Lower leg skin (tissue), 4 donors: ENCODE measurements at regions not wholly inside any gene's neighbourhood (a gene's known extent, or its start where the extent isn't known, plus 50 kb on each side); places are given as distances from the start of the nearest gene placed in this dataset.
"Not testable (repeated sequence)": the region's sequence is repeated elsewhere in the genome, so short reads cannot be mapped to it uniquely, and the experiment has no call there.

Source experiments
- DNase-seq, 2 donors: peaks; one replicate each; pipeline ENCODE4 v3.0.0-alpha.2; 2019; ENCODE audit warnings: low spot score in 2 of 2
- H3K4me3 ChIP-seq: fragments of 200-600 bp; sonication (generic); 2 replicates; pipeline ENCODE4 v1.5.1; 2017; ENCODE audit warnings: mild to moderate bottlenecking, low read depth; ENCODE audit not compliant: poor library complexity, severe bottlenecking
- CTCF ChIP-seq, 3 donors: fragments of 450-650 bp; IDR thresholded peaks; one replicate each; pipeline ENCODE4 v1.5.1; 2016; ENCODE audit warnings: antibody characterized with exemption in 3 of 3, mild to moderate bottlenecking in 3 of 3, moderate library complexity in 2 of 3
- POLR2A ChIP-seq, 2 donors: fragments of 450-650 bp; IDR thresholded peaks; one replicate each; pipeline ENCODE4 v1.6.1; 2016 to 2017; ENCODE audit warnings: antibody characterized with exemption in 2 of 2, mild to moderate bottlenecking in 1 of 2, moderate library complexity in 1 of 2
- WGBS, 2 donors: methylation state at CpG; one replicate each; pipeline ENCODE4 v1.1.5; 2018; 5-methylcytosine and 5-hydroxymethylcytosine counted together
- intact Hi-C: fragments of 100-400 bp; cut with DNase I; formaldehyde crosslinking; loops from one replicate; pipeline ENCODE4 v1.15.0; 2023; ENCODE audit warnings: low total_unique reads

GRCh38 chr15:98547741-98548138 is 100.6 kb upstream of the IGF1R start:
- 2 to 4% methylated on average over 17 to 19 of the region's 19 CpGs for WGBS, 2 donors
- H3K4me3 ChIP-seq = peak overlapping the region; percentile 2
- DNase-seq = peak; percentile 25 to 94
- TF ChIP-seq CTCF (IDR thresholded peaks at IDR 0.05) (no peak), POLR2A (IDR thresholded peaks at IDR 0.05) (peak in 1 of 2 donors; percentile 3)
- intact Hi-C loops = no loop called here

- peak overlapping the region; percentile 2 for H3K4me3 ChIP-seq
- peak; percentile 65 to 96 for DNase-seq
- TF ChIP-seq POLR2A (IDR thresholded peaks at IDR 0.05) = no peak
- no peak for TF ChIP-seq CTCF (IDR thresholded peaks at IDR 0.05)
- WGBS, 2 donors = 0 to 1% methylated on average over 36 to 63 of the region's 65 CpGs
- intact Hi-C loops = no loop called here
Measured at GRCh38 chr15:98548139-98548971, 100.0 kb upstream of the IGF1R start.

- H3K4me3 ChIP-seq = no peak overlapping the region
- intact Hi-C loops = no loop called here
- no peak for TF ChIP-seq CTCF (IDR thresholded peaks at IDR 0.05)
- no peak for TF ChIP-seq POLR2A (IDR thresholded peaks at IDR 0.05)
- no peak for DNase-seq
- WGBS, 2 donors = 59 to 62% methylated on average over 11 of the region's 11 CpGs
Measured at GRCh38 chr15:98549003-98549402, 99.3 kb upstream of the IGF1R start.

GRCh38 chr15:98549741-98550140 is 98.6 kb upstream of the IGF1R start:
- DNase-seq = peak in 1 of 2 donors; percentile 82
- intact Hi-C loops = no loop called here
- TF ChIP-seq POLR2A (IDR thresholded peaks at IDR 0.05) (no peak), CTCF (IDR thresholded peaks at IDR 0.05) (no peak)
- no peak overlapping the region for H3K4me3 ChIP-seq
- 98 to 99% methylated on average over 15 to 21 of the region's 26 CpGs for WGBS, 2 donors

- 89 to 95% methylated on average over 7 of the region's 7 CpGs for WGBS, 2 donors
- intact Hi-C loops, H3K4me3 ChIP-seq: not testable (repeated sequence)
- DNase-seq = peak in 1 of 2 donors; percentile 21
Measured at GRCh38 chr15:98550363-98550762, 98.0 kb upstream of the IGF1R start.

- 82 to 86% methylated on average over 11 of the region's 11 CpGs for WGBS, 2 donors
- peak in 1 of 2 donors; percentile 36 for DNase-seq
- no peak for TF ChIP-seq POLR2A (IDR thresholded peaks at IDR 0.05)
- no peak for TF ChIP-seq CTCF (IDR thresholded peaks at IDR 0.05)
- no peak overlapping the region for H3K4me3 ChIP-seq
- intact Hi-C loops = no loop called here
Measured at GRCh38 chr15:98551936-98552562, 96.3 kb upstream of the IGF1R start.
